RWPE2 (cell line): ENCODE measurements at regions not wholly inside any gene's neighbourhood (a gene's known extent, or its start where the extent isn't known, plus 50 kb on each side); places are given as distances from the start of the nearest gene placed in this dataset.

Source experiments
- ATAC-seq: fragments of 200-7000 bp; cut with Tn5 transposase; 3 replicates; pipeline ENCODE4 v1.9.1; 2021; ENCODE audit warnings: low read depth
- DNase-seq: peaks from one replicate; pipeline ENCODE4 v3.0.0-alpha.2; 2020; ENCODE audit warnings: low spot score
- H3K27ac ChIP-seq: fragments of 450-650 bp; 2 replicates; pipeline ENCODE4 v1.5.1; 2017; ENCODE audit warnings: mild to moderate bottlenecking; ENCODE audit not compliant: poor library complexity, severe bottlenecking
- H3K27me3 ChIP-seq: fragments of 250-450 bp; sonication (Bioruptor Pico); 2 replicates; pipeline ENCODE4 v1.5.1; 2021; ENCODE audit warnings: mild to moderate bottlenecking, moderate library complexity; ENCODE audit not compliant: insufficient read depth, poor library complexity, severe bottlenecking
- H3K36me3 ChIP-seq: fragments of 250-450 bp; sonication (Bioruptor Pico); 2 replicates; pipeline ENCODE4 v1.5.1; 2020; ENCODE audit warnings: low read depth, mild to moderate bottlenecking, moderate library complexity
- H3K4me1 ChIP-seq: fragments of 250-450 bp; sonication (Bioruptor Pico); 2 replicates; pipeline ENCODE4 v1.5.1; 2021; ENCODE audit warnings: mild to moderate bottlenecking, moderate library complexity; ENCODE audit not compliant: insufficient read depth, poor library complexity, severe bottlenecking
- H3K4me3 ChIP-seq: fragments of 250-450 bp; sonication (Bioruptor Pico); 2 replicates; pipeline ENCODE4 v1.5.1; 2021; ENCODE audit warnings: mild to moderate bottlenecking, moderate library complexity; ENCODE audit not compliant: severe bottlenecking
- H3K9me3 ChIP-seq: fragments of 250-450 bp; sonication (Bioruptor Pico); 2 replicates; pipeline ENCODE4 v1.5.1; 2021; ENCODE audit warnings: mild to moderate bottlenecking, moderate library complexity; ENCODE audit not compliant: severe bottlenecking
- TF ChIP-seq, protein P1 (sequence below): fragments of 450-650 bp; IDR thresholded peaks from one replicate; pipeline ENCODE4 v1.5.1; 2017; ENCODE audit warnings: mild to moderate bottlenecking, moderate library complexity; ENCODE audit not compliant: poor library complexity, severe bottlenecking

DNA sequence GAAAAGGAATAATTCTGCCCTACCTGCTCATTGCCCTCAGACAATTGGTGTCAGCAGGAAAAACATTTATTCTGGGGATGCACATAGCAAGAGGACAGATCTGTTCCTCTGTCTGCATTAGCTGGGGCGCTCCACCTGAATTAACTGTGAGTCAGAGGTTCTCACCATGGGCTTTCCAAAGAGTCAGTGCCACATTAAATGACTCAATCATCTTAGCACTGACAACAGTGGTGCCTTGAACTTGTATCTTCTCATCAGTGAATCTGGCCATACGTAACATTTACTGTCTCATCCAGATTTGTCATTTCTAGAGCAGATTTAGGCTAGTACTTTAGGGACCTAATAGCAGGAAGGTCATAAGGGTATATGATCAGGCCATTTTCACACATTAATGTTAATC is 358.1 kb upstream of the CRIM1 start:
- DNase-seq = no peak
- Histone ChIP-seq H3K27ac (no peak overlapping the region), H3K4me1 (no peaks in the 10 kb centered on the region), H3K4me3 (no peak overlapping the region), H3K9me3 (no peaks in the 10 kb centered on the region), H3K36me3 (no peaks in the 10 kb centered on the region), H3K27me3 (peaks cover 13% of the 10 kb centered on the region)
- TF ChIP-seq, protein P1, sequence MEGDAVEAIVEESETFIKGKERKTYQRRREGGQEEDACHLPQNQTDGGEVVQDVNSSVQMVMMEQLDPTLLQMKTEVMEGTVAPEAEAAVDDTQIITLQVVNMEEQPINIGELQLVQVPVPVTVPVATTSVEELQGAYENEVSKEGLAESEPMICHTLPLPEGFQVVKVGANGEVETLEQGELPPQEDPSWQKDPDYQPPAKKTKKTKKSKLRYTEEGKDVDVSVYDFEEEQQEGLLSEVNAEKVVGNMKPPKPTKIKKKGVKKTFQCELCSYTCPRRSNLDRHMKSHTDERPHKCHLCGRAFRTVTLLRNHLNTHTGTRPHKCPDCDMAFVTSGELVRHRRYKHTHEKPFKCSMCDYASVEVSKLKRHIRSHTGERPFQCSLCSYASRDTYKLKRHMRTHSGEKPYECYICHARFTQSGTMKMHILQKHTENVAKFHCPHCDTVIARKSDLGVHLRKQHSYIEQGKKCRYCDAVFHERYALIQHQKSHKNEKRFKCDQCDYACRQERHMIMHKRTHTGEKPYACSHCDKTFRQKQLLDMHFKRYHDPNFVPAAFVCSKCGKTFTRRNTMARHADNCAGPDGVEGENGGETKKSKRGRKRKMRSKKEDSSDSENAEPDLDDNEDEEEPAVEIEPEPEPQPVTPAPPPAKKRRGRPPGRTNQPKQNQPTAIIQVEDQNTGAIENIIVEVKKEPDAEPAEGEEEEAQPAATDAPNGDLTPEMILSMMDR = no peak
- no peak for ATAC-seq

DNA sequence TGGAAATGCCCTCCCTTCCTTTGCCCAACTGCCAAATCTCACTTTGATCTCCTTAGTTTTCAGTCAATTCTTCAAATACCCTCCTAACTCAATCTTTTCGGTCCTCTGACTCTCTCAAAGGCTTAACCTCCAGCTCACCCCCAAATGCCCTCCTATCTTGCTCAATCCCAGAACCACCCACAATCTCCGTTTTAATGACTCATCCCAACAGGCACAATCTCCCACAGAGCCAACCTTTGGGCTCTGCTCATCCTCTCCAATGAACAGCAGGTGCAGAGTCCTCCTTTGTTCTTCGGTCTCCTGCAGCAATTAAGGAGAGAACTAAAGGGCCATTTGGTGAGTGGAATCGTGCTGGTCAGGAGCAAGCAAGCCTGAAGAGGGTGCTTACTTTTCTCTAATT is 366.1 kb upstream of the CRIM1 start:
- no peaks in the 10 kb centered on the region for H3K4me1 ChIP-seq
- H3K4me3 ChIP-seq = no peak overlapping the region
- TF ChIP-seq, protein P1 = no peak
- H3K27me3 ChIP-seq = no peaks in the 10 kb centered on the region
- no peaks in the 10 kb centered on the region for H3K36me3 ChIP-seq
- DNase-seq = no peak
- no peaks in the 10 kb centered on the region for H3K9me3 ChIP-seq
- no peak for ATAC-seq
- H3K27ac ChIP-seq = no peak overlapping the region

DNA sequence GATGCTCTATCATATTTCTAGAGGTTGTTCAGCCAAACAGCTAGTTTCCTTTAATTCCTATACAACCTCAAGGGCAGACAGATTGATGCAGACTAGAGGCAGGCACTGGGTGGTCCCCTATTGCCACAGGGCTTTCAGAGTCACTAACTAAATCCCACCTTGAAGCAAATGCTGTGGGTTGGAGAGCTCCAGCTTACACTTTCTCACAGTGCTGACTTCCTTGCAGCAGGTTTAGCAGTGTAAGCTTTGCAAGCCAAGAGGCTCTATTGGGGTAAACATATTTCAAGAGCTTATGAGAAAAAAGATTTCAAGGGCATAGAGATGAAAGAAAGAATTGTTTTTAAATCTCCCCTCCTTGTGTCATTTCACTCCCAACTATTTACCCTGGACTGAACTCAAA is 366.5 kb upstream of the CRIM1 start:
- Histone ChIP-seq H3K9me3 (no peaks in the 10 kb centered on the region), H3K27ac (no peak overlapping the region), H3K4me1 (no peaks in the 10 kb centered on the region), H3K27me3 (no peaks in the 10 kb centered on the region), H3K4me3 (no peak overlapping the region), H3K36me3 (no peaks in the 10 kb centered on the region)
- ATAC-seq = no peak
- DNase-seq = no peak
- TF ChIP-seq, protein P1 = no peak

DNA sequence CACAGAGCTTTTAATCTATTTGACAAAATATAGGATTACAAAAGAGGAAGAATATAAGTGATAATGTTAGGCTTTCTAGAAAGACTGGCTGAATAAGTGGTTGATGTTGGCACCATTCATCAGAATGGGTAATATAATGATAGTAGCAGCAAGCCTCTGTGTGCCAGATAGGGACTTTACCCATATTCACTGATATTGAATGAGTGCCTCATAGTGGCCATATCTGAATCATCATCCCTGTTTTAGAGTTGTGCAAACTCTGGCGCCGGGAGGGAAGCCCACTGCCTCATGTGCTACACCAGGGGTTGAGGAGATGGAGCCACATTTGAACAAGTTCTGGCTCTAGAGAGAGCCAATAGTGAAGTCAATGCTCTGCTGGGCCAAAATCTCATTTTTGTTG is 368.7 kb upstream of the CRIM1 start:
- TF ChIP-seq, protein P1 = no peak
- DNase-seq = no peak

DNA sequence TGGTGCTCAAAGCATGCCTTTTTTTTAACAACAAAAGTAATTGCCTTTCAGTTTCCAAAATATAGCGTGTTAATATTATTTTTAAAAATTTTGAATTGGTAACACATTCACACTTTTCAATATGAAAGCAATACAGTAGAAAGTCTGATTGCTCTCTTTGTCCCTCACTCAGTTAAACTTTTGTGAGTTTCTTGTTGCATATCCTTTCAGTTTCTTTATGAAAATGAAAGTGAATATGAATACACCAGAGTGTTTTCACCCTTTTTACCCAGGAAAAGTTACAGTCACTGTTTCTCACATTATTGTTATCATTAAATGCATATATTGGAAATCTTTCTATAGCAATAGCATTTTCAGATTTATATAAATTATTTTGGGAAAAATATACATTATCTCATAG is 377.4 kb upstream of the CRIM1 start:
- no peaks in the 10 kb centered on the region for H3K36me3 ChIP-seq
- peaks cover 18% of the 10 kb centered on the region for H3K27me3 ChIP-seq
- H3K27ac ChIP-seq = no peak overlapping the region
- H3K4me1 ChIP-seq = no peaks in the 10 kb centered on the region
- ATAC-seq (no peak), DNase-seq (no peak)
- TF ChIP-seq, protein P1 = no peak
- no peaks in the 10 kb centered on the region for H3K9me3 ChIP-seq
- no peak overlapping the region for H3K4me3 ChIP-seq

More for the DNA sequence above, 368.7 kb upstream of the CRIM1 start:
- peaks cover 6% of the 10 kb centered on the region for H3K27me3 ChIP-seq
- H3K27ac ChIP-seq = no peak overlapping the region
- H3K36me3 ChIP-seq = no peaks in the 10 kb centered on the region
- ATAC-seq = no peak
- no peaks in the 10 kb centered on the region for H3K9me3 ChIP-seq
- H3K4me1 ChIP-seq = no peaks in the 10 kb centered on the region
- no peak overlapping the region for H3K4me3 ChIP-seq
